OCI-LY1 (cell line): ENCODE measurements at regions not wholly inside any gene's neighbourhood (a gene's known extent, or its start where the extent isn't known, plus 50 kb on each side); places are given as distances from the start of the nearest gene placed in this dataset.

Experiments used
- H2AFZ ChIP-seq: fragments of 200-600 bp; sonication (generic), shearing (Covaris generic); 2 replicates; pipeline ENCODE4 v1.6.0; 2014; ENCODE audit warnings: antibody characterized with exemption, mild to moderate bottlenecking, low read length
- H3F3A ChIP-seq: fragments of 200-600 bp; sonication (generic), shearing (Covaris generic); 2 replicates; pipeline ENCODE4 v1.6.0; 2014; ENCODE audit warnings: mild to moderate bottlenecking, antibody characterized with exemption, low read length, moderate library complexity; ENCODE audit not compliant: insufficient read depth
- H3K27ac ChIP-seq: fragments of 200-600 bp; sonication (generic); 2 replicates; pipeline ENCODE4 v1.5.1; 2014; ENCODE audit warnings: low read length, mixed run types, mild to moderate bottlenecking, low read depth; ENCODE audit not compliant: poor library complexity, severe bottlenecking
- H3K27me3 ChIP-seq: fragments of 200-600 bp; sonication (generic); 2 replicates; pipeline ENCODE4 v1.6.0; 2014; ENCODE audit warnings: antibody characterized with exemption, mild to moderate bottlenecking, low read length, moderate library complexity; ENCODE audit not compliant: insufficient read depth
- H3K36me3 ChIP-seq: fragments of 200-600 bp; sonication (generic); 2 replicates; pipeline ENCODE4 v1.6.1; 2014; ENCODE audit warnings: mild to moderate bottlenecking, antibody characterized with exemption, low read length, moderate library complexity, mixed read lengths; ENCODE audit not compliant: insufficient read depth
- H3K4me1 ChIP-seq: fragments of 200-600 bp; sonication (generic); 2 replicates; pipeline ENCODE4 v1.5.1; 2014; ENCODE audit warnings: mild to moderate bottlenecking, low read length, moderate library complexity; ENCODE audit not compliant: insufficient read depth, severe bottlenecking
- H3K4me2 ChIP-seq: fragments of 200-600 bp; sonication (generic), shearing (Covaris generic); 2 replicates; pipeline ENCODE4 v1.6.1; 2014; ENCODE audit warnings: low read length
- H3K4me3 ChIP-seq: fragments of 200-600 bp; sonication (generic); 2 replicates; pipeline ENCODE4 v1.5.1; 2014; ENCODE audit warnings: low read length, low read depth, mild to moderate bottlenecking, mixed read lengths; ENCODE audit not compliant: poor library complexity, severe bottlenecking
- H3K79me2 ChIP-seq: fragments of 200-600 bp; shearing (Covaris generic); 2 replicates; pipeline ENCODE4 v1.6.1; 2016; ENCODE audit warnings: mixed run types, low read length, mixed read lengths; ENCODE audit not compliant: insufficient read depth
- H3K9ac ChIP-seq: fragments of 200-600 bp; sonication (generic), shearing (Covaris generic); 2 replicates; pipeline ENCODE4 v1.6.1; 2014; ENCODE audit warnings: mild to moderate bottlenecking, low read length, mixed read lengths
- H3K9me2 ChIP-seq: fragments of 200-600 bp; sonication (generic), shearing (Covaris generic); 2 replicates; pipeline ENCODE4 v1.6.1; 2014; ENCODE audit warnings: low read depth, mild to moderate bottlenecking, low read length, mixed read lengths
- H3K9me3 ChIP-seq: fragments of 200-600 bp; shearing (Covaris generic); 2 replicates; pipeline ENCODE4 v1.6.1; 2014; ENCODE audit warnings: low read length, mixed read lengths
- H4K20me1 ChIP-seq: fragments of 200-600 bp; sonication (generic), shearing (Covaris generic); 2 replicates; pipeline ENCODE4 v1.6.0; 2016; ENCODE audit warnings: mild to moderate bottlenecking, low read length; ENCODE audit not compliant: insufficient read depth
- EZH2 ChIP-seq: fragments of 200-600 bp; sonication (generic), shearing (Covaris generic); IDR thresholded peaks from 2 replicates; pipeline ENCODE4 v1.8.0; 2017; ENCODE audit warnings: borderline replicate concordance, mixed run types, mild to moderate bottlenecking, antibody characterized with exemption, low read length, moderate library complexity, mixed read lengths
- TF ChIP-seq, protein P1 (sequence below): fragments of 200-600 bp; sonication (generic), shearing (Covaris generic); IDR thresholded peaks from 2 replicates; pipeline ENCODE4 v1.5.1; 2017; ENCODE audit warnings: mild to moderate bottlenecking, antibody characterized with exemption, low read length, moderate library complexity, mixed read lengths

DNA sequence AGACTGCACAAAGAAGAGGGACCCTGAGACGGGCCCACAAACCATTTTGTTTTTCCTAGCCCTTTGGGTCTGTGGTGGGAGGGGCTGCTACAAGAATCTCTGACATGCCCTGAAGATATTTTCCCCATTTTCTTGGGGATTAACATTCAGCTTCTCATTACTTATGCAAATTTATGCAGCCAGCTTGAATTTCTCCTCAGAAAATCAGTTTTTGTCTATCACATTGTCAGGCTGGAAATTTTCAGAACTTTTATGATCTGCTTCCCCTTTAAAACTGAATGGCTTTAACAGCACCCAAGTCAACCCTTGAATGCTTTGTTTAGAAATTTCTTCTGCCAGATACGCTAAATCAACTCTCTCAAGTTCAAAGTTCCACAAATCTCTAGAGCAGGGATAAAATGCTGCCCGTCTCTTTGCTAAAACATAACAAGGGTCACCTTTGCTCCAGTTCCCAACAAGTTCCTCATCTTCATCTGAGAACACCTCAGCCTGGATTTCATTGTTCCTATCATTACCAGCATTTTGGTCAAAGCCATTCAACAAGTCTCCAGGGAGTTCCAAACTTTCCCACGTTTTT lies 560.0 kb upstream of the KCND2 start:
- Histone ChIP-seq H3K4me3 (no peak overlapping the region), H2AFZ (no peak overlapping the region), H3K36me3 (no peaks in the 10 kb centered on the region)

GRCh38 chr7:119713606-119714005 lies 559.4 kb upstream of the KCND2 start:
- H2AFZ ChIP-seq, result no peak overlapping the region

More for the DNA sequence above, 560.0 kb upstream of the KCND2 start:
- Histone ChIP-seq H3K9ac (no peak overlapping the region), H3K27ac (no peak overlapping the region), H3K79me2 (no peaks in the 10 kb centered on the region), H3K27me3 (no peaks in the 10 kb centered on the region), H3K9me3 (no peaks in the 10 kb centered on the region), H3K4me2 (no peak overlapping the region), H3F3A (no peaks in the 10 kb centered on the region), H3K4me1 (no peaks in the 10 kb centered on the region), H4K20me1 (no peaks in the 10 kb centered on the region), H3K9me2 (no peaks in the 10 kb centered on the region)
- TF ChIP-seq EZH2, result no peak
- TF ChIP-seq, protein P1, sequence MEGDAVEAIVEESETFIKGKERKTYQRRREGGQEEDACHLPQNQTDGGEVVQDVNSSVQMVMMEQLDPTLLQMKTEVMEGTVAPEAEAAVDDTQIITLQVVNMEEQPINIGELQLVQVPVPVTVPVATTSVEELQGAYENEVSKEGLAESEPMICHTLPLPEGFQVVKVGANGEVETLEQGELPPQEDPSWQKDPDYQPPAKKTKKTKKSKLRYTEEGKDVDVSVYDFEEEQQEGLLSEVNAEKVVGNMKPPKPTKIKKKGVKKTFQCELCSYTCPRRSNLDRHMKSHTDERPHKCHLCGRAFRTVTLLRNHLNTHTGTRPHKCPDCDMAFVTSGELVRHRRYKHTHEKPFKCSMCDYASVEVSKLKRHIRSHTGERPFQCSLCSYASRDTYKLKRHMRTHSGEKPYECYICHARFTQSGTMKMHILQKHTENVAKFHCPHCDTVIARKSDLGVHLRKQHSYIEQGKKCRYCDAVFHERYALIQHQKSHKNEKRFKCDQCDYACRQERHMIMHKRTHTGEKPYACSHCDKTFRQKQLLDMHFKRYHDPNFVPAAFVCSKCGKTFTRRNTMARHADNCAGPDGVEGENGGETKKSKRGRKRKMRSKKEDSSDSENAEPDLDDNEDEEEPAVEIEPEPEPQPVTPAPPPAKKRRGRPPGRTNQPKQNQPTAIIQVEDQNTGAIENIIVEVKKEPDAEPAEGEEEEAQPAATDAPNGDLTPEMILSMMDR, result no peak

GRCh38 chr7:119720541-119720940 lies 552.4 kb upstream of the KCND2 start:
- H3K4me2 ChIP-seq, result no peak overlapping the region
- H3K4me1 ChIP-seq, result no peaks in the 10 kb centered on the region
- no peaks in the 10 kb centered on the region for H3K9me3 ChIP-seq
- no peaks in the 10 kb centered on the region for H3F3A ChIP-seq
- no peak overlapping the region for H3K27ac ChIP-seq
- no peaks in the 10 kb centered on the region for H3K79me2 ChIP-seq
- no peak overlapping the region for H3K4me3 ChIP-seq
- H2AFZ ChIP-seq, result no peak overlapping the region
- H3K9ac ChIP-seq, result no peak overlapping the region
- H3K27me3 ChIP-seq, result no peaks in the 10 kb centered on the region
- no peaks in the 10 kb centered on the region for H3K36me3 ChIP-seq
- no peaks in the 10 kb centered on the region for H3K9me2 ChIP-seq
- TF ChIP-seq, protein P1, result no peak
- no peak for TF ChIP-seq EZH2
- H4K20me1 ChIP-seq, result no peaks in the 10 kb centered on the region

More at GRCh38 chr7:119713606-119714005, 559.4 kb upstream of the KCND2 start:
- Histone ChIP-seq H3K4me3 (no peak overlapping the region), H3K79me2 (no peaks in the 10 kb centered on the region), H3K9ac (no peak overlapping the region), H3K4me1 (no peaks in the 10 kb centered on the region), H3K4me2 (no peak overlapping the region), H3K9me2 (no peaks in the 10 kb centered on the region), H3F3A (no peaks in the 10 kb centered on the region), H4K20me1 (no peaks in the 10 kb centered on the region), H3K27me3 (no peaks in the 10 kb centered on the region), H3K36me3 (no peaks in the 10 kb centered on the region), H3K27ac (no peak overlapping the region), H3K9me3 (no peaks in the 10 kb centered on the region)
- TF ChIP-seq, protein P1, result no peak
- TF ChIP-seq EZH2, result no peak
